Jurkat, Clone E6-1 (cell line): ENCODE measurements at regions not wholly inside any gene's neighbourhood (a gene's known extent, or its start where the extent isn't known, plus 50 kb on each side); places are given as distances from the start of the nearest gene placed in this dataset.
"Not testable (repeated sequence)": the region's sequence is repeated elsewhere in the genome, so short reads cannot be mapped to it uniquely, and the experiment has no call there.

ENCODE experiments used
- DNase-seq: peaks from one replicate; pipeline ENCODE4 v3.0.0-alpha.2; 2011; ENCODE audit warnings: low read depth, low spot score
- H3K4me3 ChIP-seq: 2 replicates; pipeline ENCODE4 v1.5.1; 2011; ENCODE audit warnings: mild to moderate bottlenecking, low read length, control low read depth, moderate library complexity

DNA sequence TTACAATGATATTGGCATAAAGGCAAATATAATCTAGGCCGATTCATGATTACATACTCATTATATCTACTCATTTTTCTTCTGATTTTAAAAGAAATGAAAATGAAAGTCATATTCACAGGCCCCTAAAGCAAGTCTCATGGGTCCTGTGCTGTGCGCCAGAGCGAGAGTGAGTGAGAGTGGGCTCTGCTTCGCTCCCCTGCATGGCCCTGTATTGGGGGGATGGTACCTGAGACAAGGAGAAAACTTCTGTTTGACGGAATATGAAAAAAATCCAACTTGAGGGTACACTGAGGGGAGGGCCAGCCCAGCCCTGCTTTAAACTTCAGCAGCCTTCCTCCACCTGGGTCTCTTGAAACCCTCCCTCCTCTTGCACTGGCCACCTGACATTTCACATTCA is 81.4 kb upstream of the RGPD5 start:
- DNase-seq: no peak
- H3K4me3 ChIP-seq: no peak overlapping the region

DNA sequence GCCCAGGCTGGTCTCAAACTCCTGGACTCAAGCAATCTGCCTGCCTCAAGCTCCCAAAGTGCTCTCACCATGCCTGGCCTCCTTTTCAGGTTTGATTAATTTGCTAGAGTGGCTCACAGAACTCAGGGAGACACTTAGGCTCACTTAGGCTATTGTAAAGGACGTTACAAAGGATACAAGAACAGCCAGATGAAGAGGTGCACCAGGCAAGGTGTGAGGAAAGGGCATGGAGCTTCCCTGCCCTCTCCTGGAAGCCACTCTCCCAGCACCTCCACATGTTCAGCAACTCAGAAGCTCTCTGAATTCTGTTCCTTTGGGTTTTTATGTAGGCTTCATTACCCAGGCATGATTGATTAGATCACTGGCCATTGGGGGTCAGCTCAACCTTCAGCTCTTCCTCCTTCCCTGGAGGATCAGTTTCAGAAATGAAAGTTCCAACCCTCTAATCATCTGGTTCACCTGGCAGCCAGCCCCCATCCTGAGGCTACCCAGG is 78.7 kb upstream of the RGPD5 start:
- no peak for DNase-seq
- no peak overlapping the region for H3K4me3 ChIP-seq

DNA sequence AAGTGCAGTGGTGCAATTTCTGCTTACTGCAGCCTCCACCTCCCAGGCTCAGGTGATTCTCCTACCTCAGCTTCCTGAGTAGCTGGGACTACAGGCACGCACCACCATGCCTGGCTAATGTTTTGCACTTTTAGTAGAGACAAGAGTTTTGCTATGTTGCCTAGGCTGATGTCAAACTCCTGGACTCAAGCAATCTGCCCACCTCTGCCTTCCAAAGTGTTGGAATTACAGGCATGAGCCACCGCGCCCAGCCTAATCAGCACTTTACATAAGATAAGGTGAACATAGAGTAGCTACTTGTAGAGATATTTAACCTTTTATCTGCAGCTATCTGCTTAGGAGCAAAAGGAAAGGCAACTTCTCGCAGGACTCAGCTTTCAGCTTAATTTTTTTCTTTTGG is 77.5 kb upstream of the RGPD5 start:
- not testable (repeated sequence) for DNase-seq, H3K4me3 ChIP-seq

DNA sequence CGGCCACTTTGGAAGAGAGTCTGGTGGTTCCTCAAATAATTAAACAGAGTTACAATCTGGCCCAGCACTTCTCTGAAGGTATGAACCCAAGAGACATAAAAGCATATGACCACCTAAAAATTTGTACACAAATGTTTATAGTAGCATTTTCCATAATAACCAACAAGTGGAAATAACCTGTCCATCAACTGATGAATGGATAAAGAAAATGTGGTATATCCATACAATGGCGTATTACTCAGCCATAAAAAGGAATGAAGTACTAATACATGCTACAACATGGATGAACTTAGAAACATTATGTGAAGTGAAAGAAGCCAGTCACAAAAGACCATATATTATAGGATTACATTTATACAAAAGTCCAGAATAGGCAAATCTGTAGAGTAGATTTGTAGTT is 76.0 kb upstream of the RGPD5 start:
- DNase-seq: no peak
- H3K4me3 ChIP-seq: no peak overlapping the region

DNA sequence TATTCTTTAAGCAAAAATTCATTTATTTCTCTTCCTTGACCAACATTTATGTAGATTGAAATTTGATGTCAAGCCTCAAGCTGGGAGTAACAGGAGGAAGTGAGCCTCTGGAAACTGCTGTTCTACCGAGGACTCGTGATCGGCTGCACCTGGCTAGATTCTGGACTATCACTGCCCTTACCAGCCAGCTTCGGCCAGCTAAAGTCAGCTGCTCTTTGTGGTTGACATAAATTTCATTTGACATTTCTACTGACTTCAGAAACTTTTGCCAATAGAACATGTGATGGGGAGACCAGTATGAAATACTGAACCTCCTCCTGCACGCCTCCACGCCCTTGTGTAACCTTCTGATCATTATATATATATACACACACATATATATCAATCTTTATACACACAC is 74.2 kb upstream of the RGPD5 start:
- no peak for DNase-seq
- H3K4me3 ChIP-seq: no peak overlapping the region

DNA sequence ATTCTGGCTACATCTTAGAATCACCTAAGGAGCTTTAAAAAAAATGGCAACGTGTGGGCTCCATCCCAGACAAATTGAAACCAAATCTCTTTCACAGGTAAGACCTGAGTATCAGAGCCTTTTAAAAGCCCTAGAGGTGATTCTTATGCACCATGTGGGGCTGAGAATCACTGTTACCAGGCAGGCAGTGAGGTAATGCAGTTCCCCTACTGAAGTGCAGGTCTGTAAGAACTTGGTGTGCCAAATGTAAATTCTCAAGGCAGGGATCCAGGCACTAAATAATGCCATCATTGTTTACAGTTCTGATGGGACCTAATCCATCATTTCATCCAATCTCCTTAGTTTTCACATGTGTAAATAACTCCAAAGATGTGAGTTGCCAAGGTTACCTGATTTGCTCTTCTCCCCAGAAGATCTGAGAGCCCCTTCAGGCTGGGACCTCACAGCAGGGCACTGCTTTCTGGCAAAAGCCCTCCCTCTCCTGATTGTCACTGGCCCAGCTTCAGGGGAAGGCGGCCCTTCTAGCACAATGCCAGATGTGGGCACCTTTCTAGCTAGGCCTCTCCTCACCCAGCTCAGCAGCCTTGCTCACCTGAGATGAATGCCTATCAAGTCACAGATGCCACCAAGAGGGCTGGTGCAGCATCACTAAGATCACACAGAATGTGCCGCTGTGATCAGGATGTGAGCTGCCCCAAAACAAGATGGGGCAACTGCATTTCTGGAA is 73.6 kb upstream of the RGPD5 start:
- DNase-seq: no peak

DNA sequence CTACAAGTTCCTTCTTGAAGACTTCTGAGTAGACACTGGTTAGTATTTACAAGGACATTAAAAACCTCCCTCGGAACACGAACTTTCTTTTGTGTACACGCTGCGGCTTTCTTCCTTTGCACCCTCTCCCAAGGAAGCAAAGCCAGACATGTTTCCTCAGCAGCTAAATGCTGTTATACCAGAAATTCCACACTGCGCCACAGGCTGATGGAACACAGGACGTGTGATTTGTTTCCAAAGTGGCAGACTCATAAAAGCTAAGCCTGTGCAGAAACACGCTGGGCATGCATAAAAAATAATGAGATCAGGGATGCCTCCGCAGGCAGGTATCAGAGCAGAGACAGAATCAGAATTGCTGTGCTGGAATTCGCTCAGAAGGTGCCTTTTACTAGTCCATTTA is 73.0 kb upstream of the RGPD5 start:
- H3K4me3 ChIP-seq: no peak overlapping the region
- no peak for DNase-seq

More for the DNA sequence above, 73.6 kb upstream of the RGPD5 start:
- no peak overlapping the region for H3K4me3 ChIP-seq

DNA sequence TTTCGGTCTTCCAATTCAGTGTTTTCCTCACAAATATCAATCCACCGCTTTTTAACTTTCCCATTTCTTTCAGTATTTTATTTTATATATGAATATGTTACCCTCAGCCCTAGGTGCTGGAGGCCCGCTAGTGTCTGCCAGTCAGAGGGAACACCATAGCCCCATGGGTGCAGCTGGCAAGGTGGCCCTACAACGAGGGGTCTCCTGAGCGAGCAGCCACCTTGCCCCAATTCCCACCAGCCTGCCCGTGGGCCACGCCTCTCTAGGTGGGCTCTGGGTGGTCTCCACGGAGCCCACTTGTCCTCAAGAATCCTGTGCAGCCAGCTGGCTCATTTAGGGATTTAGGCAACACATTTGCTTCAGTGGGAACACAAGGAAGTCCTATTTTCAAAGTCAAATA is 72.5 kb upstream of the RGPD5 start:
- DNase-seq: no peak
- H3K4me3 ChIP-seq: no peak overlapping the region

DNA sequence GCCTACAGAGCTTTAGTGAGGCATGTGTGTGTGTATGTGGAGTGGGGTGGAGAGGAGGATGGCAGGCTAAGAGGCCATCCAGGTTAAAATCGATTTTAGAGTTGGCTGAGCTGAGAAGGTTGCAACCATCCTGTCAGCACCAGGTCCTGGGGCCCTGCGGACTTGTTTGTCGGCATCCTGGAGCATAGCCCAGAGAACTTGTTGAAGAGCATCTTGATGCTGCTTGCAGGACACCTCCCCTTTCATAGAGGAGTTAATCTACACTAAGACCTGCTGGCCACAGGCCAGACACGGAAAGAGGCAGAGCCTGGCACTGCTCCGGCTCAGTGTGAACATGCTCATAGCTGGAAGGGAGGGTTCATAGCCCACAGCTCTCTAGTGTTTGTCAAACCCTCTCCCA is 72.1 kb upstream of the RGPD5 start:
- H3K4me3 ChIP-seq: no peak overlapping the region
- DNase-seq: no peak

DNA sequence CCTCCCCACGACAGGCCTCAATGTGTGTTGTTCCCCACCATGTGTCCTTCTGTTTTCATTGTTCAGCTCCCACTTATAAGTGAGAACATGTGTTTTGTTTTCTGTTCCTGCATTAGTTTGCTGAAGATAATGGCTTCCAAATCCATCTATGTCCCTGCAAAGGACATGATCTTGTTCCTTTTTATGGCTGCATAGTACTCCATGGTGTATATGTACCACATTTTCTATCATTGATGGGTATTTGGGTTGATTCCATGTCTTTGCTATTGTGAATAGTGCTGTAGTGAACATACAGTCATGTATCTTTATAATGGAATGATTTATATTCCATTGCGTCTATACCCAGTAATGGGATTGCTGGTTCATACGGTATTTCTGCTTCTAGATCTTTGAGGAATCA is 71.5 kb upstream of the RGPD5 start:
- H3K4me3 ChIP-seq, DNase-seq: not testable (repeated sequence)

DNA sequence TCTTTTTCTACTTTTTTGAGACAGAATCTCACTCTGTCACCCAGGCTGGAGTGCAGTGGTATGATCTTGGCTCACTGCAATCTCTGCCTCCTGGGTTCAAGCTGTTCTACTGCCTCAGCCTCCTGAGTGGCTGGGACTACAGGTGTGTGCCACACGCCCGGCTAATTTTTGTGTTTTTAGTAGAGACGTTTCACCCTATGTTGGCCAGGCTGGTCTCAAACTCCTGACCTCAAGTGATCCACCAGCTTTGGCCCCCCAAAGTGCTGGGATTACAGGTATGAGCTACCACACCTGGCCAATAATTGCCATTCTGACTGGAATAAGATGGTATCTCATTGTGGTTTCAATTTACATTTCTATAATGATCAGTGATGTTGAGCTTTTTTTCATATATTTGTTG is 71.0 kb upstream of the RGPD5 start:
- H3K4me3 ChIP-seq, DNase-seq: not testable (repeated sequence)

DNA sequence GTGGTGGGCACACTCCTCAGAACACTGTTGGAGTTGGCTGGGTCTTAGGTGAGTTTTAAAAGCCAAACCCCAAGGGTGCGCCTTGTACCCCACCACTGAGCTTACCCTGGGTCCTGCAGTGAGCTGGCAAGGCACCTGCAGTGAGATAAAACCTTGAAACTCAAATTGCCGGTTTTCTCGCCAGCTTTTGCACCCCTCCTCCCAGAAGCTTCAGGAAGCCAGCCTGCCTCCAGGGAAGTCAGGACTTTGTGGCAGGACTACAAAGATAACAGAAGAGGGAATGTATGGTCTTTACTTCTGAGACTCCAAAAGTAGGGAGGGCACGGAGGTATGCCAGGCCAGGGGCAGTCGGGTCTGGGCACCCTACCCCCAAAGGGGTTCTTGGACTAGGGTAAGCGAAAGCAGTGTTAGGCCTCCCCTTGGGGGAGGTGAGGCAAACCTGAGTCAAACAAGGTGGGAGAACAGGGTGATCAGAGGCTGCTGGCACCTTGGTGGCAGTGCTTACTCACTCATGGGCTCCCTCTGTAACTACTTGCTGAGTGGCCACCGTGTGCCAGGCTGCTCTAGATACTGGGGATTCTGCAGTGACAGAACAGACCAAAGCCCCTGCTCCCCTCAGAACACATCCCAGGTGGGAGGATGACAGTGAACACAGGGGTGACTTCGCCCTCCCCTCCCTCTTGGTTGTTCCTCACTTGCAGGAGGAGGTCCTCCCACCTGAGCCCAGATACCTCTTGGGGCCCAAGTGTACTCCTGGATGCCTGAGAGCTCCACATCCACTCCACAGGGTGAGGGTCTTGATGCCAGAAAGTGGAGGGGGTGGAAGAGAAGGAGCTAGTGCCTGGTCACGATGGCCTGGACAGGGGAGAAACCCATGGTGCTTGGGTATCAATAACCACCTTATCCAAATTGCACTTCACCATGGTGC is 69.3 kb upstream of the RGPD5 start:
- H3K4me3 ChIP-seq: no peak overlapping the region
- no peak for DNase-seq

DNA sequence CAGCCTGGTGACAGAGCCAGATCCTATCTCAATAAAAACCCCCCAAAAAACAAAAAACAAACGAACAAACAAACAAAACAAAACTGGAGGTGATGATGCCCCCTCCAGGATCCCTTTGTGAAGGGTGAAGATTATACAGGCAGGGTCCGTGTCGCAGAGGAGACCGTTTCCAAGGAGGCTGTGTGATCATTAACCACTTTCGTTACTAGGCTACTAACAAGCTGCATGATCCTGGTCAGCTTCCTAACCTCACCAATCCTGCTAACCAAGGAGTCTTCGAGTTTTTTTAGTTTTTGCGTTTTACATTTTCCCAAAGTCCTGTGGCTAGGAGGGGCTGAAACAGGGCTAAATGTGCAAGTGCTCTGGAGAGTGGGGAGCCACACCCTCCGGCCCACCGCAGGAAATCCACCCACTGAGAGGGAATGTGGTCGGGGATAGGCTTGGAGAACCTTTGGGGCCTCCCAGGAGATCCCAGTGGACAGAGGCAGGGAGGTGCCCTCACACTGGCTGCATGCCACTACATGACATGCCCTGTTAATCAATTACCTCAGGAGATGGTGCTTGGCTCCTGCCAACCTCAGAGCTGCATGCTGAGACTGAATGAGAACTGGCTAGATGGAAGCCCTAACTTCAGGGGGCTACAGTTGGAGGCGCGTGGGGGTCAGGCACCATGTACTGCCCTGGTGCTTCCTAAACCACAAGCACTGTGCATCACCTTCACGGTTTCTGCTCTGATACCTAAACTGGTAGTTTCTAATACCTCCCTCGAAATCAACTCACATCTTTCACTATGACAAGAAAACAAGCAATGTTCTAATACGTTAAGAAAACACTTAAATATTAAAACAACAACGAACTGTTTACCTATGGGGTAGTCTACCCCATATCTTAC is 67.5 kb upstream of the RGPD5 start:
- no peak for DNase-seq
- no peak overlapping the region for H3K4me3 ChIP-seq

DNA sequence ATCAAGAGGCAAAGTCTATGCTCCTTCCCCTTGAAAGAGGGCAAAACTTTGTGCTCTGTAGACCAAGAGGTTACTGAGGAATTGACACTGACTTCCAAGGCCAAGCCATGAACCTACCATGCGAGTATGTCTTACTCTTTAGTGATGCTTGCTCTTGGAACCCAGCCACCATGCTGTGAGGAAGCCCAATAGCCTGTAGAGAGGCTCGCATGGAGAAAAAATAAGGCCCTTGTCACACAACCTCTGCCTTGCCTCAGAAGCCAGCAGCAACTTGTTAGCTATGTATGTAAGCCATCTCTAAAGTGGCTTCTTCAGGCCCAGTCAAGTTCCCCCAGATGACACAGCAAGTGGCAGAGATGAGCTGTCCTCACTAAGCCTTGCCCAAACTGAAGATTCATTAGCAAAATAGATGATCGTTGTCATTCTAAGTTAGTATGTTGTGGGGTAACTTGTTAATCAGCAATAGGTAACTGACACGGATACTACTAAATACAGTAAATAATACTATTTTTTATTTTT is 66.1 kb upstream of the RGPD5 start:
- no peak overlapping the region for H3K4me3 ChIP-seq
- DNase-seq: no peak

DNA sequence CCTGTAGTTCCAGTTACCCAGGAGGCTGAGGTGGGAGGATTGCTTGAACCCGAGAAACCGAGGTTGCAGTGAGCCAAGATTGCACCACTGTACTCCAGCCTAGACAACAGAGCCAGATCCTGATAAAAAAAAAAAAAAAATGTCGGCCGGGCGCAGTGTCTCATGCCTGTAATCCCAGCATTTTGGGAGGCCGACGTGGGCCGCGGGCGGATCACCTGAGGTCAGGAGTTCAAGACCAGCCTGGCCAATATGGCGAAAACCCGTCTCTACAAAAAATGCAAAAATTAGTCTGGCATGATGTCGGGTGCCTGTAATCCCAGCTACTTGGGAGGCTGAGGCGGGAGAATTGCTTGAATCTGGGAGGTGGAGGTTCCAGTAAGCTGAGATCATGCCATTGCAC is 60.4 kb upstream of the RGPD5 start:
- H3K4me3 ChIP-seq, DNase-seq: not testable (repeated sequence)

DNA sequence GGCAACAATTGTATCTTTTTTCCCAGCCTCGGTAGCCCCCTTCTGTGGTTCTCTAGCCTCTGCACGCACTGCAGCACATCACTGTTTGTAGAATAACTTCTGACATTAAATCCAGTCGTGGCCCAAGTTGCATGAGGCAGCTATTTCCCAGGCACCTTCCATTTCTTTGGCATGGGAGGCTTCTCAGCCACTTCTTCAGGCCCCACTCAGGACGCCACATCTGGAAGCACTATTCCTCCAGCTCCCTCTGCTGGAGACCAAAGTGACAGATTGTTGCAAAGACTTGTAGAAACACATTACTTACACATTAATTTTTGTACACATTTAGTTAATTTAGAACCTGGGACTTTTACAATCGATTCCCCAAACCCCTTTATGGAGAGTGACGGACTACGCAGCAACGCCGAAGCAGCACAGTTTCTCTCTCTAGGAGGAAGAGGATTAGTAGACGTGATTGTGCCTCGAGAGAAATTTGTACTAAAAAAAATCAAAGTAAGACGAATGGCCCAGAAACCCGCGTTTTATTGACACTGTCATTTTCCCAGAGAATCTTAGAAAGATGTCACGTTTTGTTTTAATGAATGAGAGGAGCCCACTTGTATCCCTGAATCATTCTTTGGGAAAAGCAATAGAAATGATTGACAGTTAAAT is 57.8 kb upstream of the RGPD5 start:
- H3K4me3 ChIP-seq: no peak overlapping the region
- DNase-seq: peak; percentile 6
